ENCODE measurements at regions not wholly inside any gene's neighbourhood (a gene's known extent, or its start where the extent isn't known, plus 50 kb on each side); places are given as distances from the start of the nearest gene placed in this dataset.

- TF ChIP-seq, protein P1, sequence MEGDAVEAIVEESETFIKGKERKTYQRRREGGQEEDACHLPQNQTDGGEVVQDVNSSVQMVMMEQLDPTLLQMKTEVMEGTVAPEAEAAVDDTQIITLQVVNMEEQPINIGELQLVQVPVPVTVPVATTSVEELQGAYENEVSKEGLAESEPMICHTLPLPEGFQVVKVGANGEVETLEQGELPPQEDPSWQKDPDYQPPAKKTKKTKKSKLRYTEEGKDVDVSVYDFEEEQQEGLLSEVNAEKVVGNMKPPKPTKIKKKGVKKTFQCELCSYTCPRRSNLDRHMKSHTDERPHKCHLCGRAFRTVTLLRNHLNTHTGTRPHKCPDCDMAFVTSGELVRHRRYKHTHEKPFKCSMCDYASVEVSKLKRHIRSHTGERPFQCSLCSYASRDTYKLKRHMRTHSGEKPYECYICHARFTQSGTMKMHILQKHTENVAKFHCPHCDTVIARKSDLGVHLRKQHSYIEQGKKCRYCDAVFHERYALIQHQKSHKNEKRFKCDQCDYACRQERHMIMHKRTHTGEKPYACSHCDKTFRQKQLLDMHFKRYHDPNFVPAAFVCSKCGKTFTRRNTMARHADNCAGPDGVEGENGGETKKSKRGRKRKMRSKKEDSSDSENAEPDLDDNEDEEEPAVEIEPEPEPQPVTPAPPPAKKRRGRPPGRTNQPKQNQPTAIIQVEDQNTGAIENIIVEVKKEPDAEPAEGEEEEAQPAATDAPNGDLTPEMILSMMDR (IDR thresholded peaks at IDR 0.05; ENCODE audit: low read length), result no peak
- TF ChIP-seq EZH2phosphoT487 (IDR thresholded peaks at IDR 0.05; ENCODE audit: low read length) (no peak), EZH2 (optimal IDR thresholded peaks at IDR 0.05; ENCODE audit: low read depth, low read length) (no peak)
These were observed 178.0 kb upstream of the BMPER start for GRCh38 chr7:33727315-33727714.

Data from MM.1S (cell line).